Stimulated activated CD8-positive, alpha-beta memory T cell treated with anti-CD3 and anti-CD28 coated beads, Interleukin-4, amount 100 ng/mL, for 4 hours (primary cell): ENCODE measurements at regions not wholly inside any gene's neighbourhood (a gene's known extent, or its start where the extent isn't known, plus 50 kb on each side); places are given as distances from the start of the nearest gene placed in this dataset.

ENCODE experiments used
- DNase-seq, 2 donors: peaks; one replicate each; pipeline ENCODE4 v3.0.0-alpha.2; 2020; ENCODE audit warnings: low read depth in 2 of 2, low spot score in 1 of 2

- no peak for DNase-seq
Measured at GRCh38 chr12:75974323-75975187, 57.0 kb downstream of the PHLDA1 start.

DNA sequence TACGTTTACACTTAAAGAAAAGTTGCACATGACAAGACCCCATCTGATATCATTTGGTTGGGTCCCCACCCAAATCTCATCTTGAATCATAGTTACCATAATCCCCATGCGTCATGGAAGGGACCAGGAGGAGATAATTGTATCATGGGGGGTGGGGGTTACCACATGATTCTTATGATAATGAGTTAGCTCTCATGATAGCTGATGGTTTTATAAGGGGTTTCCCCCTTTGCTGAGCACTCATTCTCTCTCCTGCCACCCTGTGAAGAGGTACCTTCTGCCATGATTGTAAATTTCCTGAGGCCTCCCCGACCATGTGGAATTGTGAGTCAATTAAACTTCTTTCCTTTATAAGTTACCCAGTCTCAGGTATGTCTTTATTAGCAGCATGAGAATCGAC is 60.3 kb downstream of the PHLDA1 start:
- no peak for DNase-seq

DNA sequence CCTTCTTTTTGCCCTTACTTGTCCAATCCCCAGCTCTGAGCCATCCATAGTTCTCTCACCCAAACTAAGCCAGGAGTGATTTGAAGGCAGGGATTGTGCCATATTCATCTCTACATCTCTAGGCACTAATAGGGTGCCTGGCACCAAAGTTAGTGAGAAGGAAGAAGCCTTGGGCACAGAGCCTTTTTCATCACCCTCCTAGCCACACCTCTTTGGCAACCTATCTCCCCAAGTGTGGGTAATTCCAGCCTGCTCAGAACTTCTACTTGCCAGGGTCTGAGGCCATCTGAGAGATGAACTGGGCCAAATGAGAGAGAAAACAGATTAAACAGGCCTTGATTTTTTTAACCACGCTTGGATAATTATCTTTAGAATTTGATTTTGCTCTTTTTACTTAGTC is 61.3 kb downstream of the PHLDA1 start:
- no peak for DNase-seq

- DNase-seq = no peak
Measured at GRCh38 chr12:75969768-75970167, 61.8 kb downstream of the PHLDA1 start.

DNA sequence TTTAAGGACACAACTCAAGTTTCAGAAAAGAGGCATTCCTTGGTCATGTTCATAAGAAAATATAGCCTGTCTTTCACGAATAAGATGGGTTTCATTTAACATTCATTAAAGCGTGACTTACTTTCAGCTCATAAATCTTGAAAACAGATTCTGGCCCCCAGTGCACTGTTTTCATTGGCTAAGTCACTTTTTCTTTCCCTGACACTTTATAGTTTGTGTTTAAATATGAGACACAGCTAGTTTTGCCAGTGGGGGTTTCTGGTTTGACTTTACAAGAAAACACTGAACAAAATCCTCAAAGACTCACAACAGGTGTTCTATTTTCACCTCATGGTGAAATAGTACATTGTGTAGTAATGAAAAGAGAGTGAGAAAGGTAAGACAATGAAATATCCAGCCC is 65.9 kb downstream of the PHLDA1 start:
- no peak for DNase-seq

GRCh38 chr12:75964150-75964549 is 67.4 kb downstream of the PHLDA1 start:
- DNase-seq = no peak

DNA sequence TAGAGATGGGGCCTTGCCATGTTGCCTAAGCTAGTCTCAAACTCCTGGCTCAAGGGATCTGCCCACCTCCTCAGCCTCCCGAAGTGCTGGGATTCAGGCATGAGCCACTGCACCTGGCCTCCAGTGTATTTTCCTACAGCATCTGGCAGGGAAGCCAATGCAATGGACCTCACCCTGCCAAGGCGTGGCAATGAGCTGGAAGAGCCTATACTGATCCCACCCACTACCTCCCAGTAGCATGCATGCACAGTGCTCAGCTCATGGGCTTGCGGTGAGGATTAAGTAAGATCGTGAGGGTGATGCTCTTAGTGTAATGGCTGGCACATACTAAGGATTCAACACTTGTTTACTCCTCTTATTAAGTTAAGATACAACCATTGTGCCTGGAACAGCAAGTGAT is 69.7 kb downstream of the PHLDA1 start:
- no peak for DNase-seq

DNA sequence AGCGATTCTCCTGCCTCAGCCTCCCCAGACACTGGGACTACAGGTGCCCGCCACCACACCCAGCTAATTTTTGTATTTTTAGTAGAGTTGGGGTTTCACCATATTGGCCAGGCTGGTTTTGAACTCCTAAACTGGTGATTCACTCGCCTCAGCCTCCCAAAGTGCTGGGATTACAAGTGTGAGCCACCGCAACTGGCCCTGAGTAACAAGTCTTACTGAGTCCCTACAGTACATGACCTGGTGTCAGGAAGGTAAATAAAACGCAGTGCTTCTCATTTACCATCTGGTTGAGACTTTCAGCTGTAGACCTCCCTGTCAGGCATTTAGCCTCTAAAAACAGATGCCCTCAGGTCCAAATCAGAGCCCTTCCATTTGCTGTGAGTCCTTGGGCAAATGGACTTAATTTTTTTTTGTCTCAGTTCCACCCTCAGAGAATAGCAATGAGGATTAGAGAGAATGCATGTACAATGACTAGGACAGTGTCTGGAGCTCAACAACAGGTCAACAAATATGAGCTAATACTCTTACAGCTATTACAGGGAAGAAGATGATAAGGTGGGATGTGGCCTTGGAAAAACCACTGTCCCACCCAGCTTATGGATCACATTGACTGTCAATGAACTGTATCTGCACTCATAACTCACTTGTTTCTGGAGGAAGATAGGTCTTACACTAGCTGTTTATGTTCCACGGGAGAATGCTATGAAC is 70.5 kb downstream of the PHLDA1 start:
- DNase-seq = no peak

DNA sequence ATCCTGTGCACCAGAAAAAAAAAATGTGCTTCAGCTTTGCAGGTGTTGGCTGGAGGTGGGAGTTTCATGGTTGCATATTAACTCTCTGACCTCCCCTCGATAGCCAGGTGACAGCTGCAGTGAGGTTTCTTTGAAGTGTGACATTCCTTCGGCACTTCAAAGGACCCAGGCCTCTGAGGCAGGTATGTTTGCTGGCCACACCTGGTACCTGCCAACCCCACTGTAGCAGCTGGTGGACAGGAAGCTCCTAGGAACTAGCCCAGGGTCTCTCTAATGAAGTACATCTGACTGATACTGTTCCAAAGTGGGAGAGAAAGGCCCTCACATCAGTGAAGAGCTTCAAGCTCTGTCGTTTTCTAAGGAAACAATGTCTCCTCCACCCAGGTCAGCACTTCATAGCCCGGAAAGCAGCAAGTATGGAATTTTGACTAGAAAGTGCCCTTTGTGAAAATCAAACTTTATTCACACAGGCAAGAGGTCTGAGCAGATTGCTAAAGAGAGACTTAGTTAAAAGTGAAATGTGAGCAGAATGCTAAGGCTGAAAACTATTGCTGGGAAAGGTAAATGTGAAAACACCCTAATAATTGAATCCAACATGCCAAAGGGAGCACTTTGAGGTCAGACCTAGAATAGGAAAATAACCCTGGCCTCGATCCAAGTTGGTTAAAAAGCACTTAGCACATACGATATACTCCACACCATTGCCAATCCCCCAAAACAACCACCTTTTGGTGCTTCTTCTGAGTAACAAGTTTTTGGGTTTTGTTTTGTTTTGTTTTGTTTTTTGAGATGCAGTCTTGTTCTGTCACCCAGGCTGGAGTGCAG is 71.3 kb downstream of the PHLDA1 start:
- DNase-seq = no peak

GRCh38 chr12:75959506-75959905 is 72.1 kb downstream of the PHLDA1 start:
- no peak for DNase-seq

DNA sequence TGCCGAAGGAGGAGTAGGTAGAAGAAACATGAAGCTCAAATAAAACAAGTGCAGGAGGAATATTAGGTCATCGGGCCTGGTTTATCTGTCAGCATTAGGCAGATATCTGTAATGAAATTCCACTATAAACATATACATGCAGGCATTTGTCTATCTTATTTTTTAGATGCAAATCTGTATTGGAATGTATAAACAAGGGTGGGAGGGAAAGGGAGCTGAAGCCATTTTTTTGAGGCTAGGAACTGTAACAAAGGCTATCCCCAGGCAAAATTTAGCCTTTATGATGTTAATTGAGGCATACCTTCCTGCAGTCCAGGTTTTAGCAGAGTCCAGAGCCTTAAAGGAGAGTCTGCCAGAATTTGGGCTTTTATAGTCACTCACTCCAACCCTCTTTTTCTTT is 72.5 kb downstream of the PHLDA1 start:
- DNase-seq = no peak

- no peak for DNase-seq
Measured at GRCh38 chr12:75955251-75955650, 76.3 kb downstream of the PHLDA1 start.

GRCh38 chr12:75954749-75955148 is 76.8 kb downstream of the PHLDA1 start:
- DNase-seq = no peak

- DNase-seq = no peak
Measured at GRCh38 chr12:75954041-75954440, 77.5 kb downstream of the PHLDA1 start.

DNA sequence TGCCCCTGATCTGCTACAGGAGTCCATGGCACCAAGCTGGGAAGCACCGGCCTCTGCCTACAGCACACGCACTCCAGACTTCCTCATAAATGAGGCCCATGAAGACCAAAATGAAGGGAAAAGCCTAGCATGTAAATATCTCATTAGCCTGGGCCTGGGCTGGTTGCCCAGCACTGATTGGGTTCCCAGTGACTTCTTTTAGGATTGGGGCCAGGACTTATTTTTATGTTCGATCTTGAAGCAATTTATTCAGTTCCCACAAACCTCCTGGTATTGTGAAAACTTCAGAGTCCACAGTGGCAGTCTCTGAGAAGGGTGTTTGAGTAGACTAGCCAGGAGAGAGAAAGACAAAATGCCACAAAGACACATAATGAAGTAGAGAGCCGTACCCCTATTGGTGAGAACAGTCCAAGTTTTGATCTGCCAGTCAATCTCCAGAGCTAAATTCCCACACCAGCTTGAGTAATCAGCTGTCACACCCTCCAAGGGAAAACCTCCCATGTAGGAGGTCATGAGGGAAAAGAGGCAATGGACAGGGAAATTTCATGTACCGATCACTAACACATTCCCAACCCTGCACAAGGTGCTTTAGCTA is 78.2 kb downstream of the PHLDA1 start:
- no peak for DNase-seq

- DNase-seq = no peak
Measured at GRCh38 chr12:75951399-75952278, 79.9 kb downstream of the PHLDA1 start.

DNA sequence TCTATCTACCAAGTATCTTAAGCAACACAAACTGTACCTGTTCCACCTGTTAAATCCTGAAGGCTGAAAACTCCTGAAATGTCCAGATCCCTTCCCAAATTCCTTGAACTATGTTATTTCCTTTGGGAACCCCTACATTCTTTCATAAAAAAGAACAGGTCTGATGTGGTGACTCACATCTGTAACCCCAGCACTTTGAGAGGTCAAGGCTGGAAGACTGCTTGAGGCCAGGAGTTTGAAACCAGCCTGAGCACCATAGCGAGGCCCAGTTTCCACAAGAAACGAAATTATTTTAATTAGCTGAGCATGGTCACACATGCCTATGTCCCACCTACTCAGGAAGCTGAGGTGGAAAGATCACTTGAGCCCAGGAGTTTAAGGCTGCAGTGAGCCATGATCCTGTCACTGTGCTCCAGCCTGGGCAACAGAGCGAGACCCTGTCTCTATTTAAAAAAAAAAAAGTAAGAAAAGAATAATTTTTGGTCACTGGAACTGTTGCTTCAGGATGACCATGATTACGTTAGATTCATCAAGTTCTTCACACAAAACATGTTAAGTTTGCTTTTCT is 84.3 kb downstream of the PHLDA1 start:
- DNase-seq = no peak

- DNase-seq = no peak
Measured at GRCh38 chr12:75945581-75945980, 86.0 kb downstream of the PHLDA1 start.

DNA sequence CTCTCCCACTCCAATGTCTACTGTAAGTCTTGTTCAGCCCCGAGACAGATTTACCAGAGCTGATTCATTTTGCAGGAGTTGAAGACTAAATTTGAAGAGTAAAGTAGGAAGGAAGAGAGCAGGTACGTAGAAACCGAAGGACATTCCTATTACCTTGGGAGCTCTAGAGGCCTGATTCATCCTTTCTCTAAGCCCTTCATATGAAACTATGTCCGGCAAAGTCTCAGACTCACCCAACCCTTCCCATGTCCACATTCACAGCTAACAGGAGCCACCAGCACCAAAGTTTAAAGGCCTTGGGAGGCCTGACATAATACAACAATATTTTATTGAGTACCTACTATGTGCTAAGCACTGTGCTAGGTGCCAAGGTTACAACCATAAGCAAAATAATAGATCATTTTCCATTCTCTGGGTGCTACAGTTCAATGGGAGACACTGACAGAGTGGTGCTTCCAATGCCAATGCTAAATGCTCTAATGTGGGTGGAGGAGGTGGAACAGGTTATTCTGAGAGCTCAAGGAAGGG is 86.6 kb downstream of the PHLDA1 start:
- DNase-seq = no peak
